GM06990 (cell line): ENCODE measurements at regions not wholly inside any gene's neighbourhood (a gene's known extent, or its start where the extent isn't known, plus 50 kb on each side); places are given as distances from the start of the nearest gene placed in this dataset.

Experiments
- DNase-seq: peaks from one replicate; pipeline ENCODE4 v3.0.0-alpha.2; 2011; ENCODE audit not compliant: insufficient read length; ENCODE audit errors: extremely low read depth
- H3K27me3 ChIP-seq: replicated peaks from 2 replicates; pipeline ENCODE4 v1.6.0; 2011; ENCODE audit warnings: low read length; ENCODE audit not compliant: control insufficient read depth, insufficient read depth
- H3K36me3 ChIP-seq: 2 replicates; pipeline ENCODE4 v1.5.1; 2011; ENCODE audit warnings: low read length; ENCODE audit not compliant: control insufficient read depth, insufficient read depth
- H3K4me3 ChIP-seq: replicated peaks from 2 replicates; pipeline ENCODE4 v1.5.1; 2011; ENCODE audit warnings: low read depth, mild to moderate bottlenecking, control low read depth, low read length
- TF ChIP-seq, protein P1 (sequence below): IDR thresholded peaks from 2 replicates; pipeline ENCODE4 v1.5.1; 2011; ENCODE audit warnings: low read length, control low read depth, mild to moderate bottlenecking, inconsistent platforms; ENCODE audit not compliant: insufficient read depth, poor library complexity, severe bottlenecking

GRCh38 chr12:114964841-114965240, 280.9 kb upstream of the TBX3 start:
- H3K4me3 ChIP-seq, result no peak overlapping the region
- no peaks in the 10 kb centered on the region for H3K36me3 ChIP-seq
- no peak for DNase-seq
- no peaks in the 10 kb centered on the region for H3K27me3 ChIP-seq
- TF ChIP-seq, protein P1, sequence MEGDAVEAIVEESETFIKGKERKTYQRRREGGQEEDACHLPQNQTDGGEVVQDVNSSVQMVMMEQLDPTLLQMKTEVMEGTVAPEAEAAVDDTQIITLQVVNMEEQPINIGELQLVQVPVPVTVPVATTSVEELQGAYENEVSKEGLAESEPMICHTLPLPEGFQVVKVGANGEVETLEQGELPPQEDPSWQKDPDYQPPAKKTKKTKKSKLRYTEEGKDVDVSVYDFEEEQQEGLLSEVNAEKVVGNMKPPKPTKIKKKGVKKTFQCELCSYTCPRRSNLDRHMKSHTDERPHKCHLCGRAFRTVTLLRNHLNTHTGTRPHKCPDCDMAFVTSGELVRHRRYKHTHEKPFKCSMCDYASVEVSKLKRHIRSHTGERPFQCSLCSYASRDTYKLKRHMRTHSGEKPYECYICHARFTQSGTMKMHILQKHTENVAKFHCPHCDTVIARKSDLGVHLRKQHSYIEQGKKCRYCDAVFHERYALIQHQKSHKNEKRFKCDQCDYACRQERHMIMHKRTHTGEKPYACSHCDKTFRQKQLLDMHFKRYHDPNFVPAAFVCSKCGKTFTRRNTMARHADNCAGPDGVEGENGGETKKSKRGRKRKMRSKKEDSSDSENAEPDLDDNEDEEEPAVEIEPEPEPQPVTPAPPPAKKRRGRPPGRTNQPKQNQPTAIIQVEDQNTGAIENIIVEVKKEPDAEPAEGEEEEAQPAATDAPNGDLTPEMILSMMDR, result no peak

DNA sequence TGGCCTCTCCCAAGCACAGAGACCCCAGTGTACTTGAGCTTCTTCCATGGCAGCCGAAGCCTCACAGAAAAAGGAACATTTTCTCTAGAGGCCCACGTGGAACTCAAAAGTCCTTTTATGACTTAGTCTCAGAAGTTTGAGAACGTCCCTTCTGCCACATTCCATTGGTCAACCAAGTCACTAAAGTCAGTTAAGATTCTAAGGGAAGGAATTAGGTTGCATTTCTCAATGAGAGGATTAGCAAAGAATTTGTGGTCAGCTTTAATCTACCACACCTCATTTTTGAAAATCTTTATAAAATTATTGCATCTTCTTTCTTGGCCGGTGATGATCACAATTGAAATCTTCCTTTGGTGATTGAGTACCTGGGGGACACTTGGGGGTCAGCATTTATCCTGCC, 279.9 kb upstream of the TBX3 start:
- H3K4me3 ChIP-seq, result no peak overlapping the region
- no peaks in the 10 kb centered on the region for H3K27me3 ChIP-seq
- no peak for DNase-seq
- H3K36me3 ChIP-seq, result no peaks in the 10 kb centered on the region
- TF ChIP-seq, protein P1, result no peak

DNA sequence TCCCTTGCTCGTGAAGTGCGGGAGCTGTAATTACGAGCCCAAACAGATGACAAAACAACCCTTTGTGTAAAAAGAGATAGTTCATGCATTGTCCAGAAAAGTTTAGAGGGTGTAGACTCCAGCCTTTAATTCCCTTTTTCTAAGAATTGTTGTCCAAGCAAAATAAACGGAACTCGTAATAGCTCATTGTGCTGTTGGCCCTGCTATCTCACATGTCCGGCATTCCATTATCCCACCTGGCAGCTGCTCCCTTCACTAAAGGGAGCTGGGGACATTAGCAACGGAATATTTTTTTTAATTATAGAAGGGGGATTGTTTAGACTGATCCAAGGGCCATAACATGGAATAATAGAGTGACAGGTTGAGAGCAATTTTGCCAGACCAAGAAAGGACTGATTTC, 277.5 kb upstream of the TBX3 start:
- Histone ChIP-seq H3K36me3 (no peaks in the 10 kb centered on the region), H3K4me3 (no peak overlapping the region), H3K27me3 (no peaks in the 10 kb centered on the region)
- DNase-seq, result no peak
- TF ChIP-seq, protein P1, result no peak

- Histone ChIP-seq H3K27me3 (no peaks in the 10 kb centered on the region), H3K36me3 (no peaks in the 10 kb centered on the region), H3K4me3 (no peak overlapping the region)
- TF ChIP-seq, protein P1, result no peak
- DNase-seq, result no peak
Measured at GRCh38 chr12:114958538-114958937, 274.6 kb upstream of the TBX3 start.

- H3K27me3 ChIP-seq, result no peaks in the 10 kb centered on the region
- no peak for DNase-seq
- TF ChIP-seq, protein P1, result no peak
- H3K4me3 ChIP-seq, result no peak overlapping the region
- no peaks in the 10 kb centered on the region for H3K36me3 ChIP-seq
Measured at GRCh38 chr12:114957225-114957624, 273.2 kb upstream of the TBX3 start.

DNA sequence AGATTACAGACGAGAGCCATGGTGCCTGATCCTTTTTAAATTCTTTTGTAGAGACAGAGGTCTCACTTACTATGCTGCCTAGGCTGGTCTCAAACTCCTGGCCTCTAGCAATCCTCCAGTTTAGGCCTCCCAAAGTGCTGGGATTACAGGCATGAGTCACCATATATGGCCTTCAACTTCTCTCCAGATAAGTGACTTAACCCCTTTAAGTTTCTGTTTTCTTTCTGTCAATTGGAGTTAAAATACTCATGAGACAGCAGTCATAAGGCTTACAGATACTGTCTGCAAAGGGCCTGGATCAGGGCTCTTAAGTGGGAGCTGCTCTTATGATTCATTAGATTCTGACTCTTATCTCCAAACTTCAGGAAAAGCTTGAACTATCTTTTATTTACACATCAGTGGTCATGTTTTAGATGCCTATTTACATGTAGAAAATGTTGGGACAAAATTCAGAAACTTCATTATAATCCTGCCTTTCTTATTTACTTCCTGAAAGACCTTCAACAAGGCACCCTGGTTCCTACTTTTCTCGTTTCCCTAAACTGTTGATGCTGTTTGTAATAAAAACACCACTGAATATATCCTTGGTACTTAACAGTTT, 271.5 kb upstream of the TBX3 start:
- DNase-seq, result no peak

More for the DNA sequence above, 271.5 kb upstream of the TBX3 start:
- H3K4me3 ChIP-seq, result no peak overlapping the region
- H3K27me3 ChIP-seq, result no peaks in the 10 kb centered on the region
- H3K36me3 ChIP-seq, result no peaks in the 10 kb centered on the region
- TF ChIP-seq, protein P1, result no peak
